ENCODE measurements at regions not wholly inside any gene's neighbourhood (a gene's known extent, or its start where the extent isn't known, plus 50 kb on each side); places are given as distances from the start of the nearest gene placed in this dataset.

DNA sequence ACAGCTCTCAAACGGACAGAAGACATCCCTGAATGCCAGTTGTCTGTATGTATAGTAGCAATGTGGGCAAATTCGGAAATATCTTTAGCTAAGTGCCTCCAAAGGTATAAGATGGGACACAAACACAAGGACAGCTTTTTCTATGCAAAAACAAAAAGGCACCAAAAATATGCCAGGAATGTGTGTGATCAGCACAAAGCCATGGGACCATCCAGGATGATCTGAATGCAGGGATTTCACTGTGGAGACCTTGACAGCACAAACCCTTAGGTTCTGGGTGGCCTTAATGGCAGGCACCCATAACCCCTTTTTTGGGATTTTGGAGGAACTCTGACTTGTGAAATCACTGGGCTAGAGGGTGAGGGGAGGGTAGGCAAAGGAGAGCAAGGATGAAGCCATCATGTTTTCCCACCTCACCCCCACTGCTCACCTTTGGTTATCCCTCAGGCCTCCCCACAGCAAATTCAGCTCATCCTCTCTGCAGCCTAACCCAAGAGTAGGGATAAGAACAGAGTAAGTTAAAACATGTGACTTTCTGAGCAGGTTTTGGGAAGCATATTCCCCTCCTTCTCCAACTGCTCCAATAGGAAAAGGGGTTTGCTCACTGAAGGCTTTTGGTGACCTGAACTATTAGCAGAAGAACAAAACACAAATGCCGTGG is 154.6 kb downstream of the SNX19 start:
- intact Hi-C loops (cut with DNase I): no loop called here
- no peaks in the 10 kb centered on the region for H3K27me3 ChIP-seq
- H3K27ac ChIP-seq: no peak overlapping the region
- no peak for DNase-seq
- H3K36me3 ChIP-seq (replicated peaks in 1 of 2): no peaks in the 10 kb centered on the region
- H3K4me3 ChIP-seq: no peak overlapping the region
- H3K4me1 ChIP-seq (replicated peaks in 1 of 2): no peaks in the 10 kb centered on the region
- 51 to 59% (median 52%) methylated on average over 3 of the region's 3 CpGs for WGBS, 4 donors
- TF ChIP-seq, protein P1, sequence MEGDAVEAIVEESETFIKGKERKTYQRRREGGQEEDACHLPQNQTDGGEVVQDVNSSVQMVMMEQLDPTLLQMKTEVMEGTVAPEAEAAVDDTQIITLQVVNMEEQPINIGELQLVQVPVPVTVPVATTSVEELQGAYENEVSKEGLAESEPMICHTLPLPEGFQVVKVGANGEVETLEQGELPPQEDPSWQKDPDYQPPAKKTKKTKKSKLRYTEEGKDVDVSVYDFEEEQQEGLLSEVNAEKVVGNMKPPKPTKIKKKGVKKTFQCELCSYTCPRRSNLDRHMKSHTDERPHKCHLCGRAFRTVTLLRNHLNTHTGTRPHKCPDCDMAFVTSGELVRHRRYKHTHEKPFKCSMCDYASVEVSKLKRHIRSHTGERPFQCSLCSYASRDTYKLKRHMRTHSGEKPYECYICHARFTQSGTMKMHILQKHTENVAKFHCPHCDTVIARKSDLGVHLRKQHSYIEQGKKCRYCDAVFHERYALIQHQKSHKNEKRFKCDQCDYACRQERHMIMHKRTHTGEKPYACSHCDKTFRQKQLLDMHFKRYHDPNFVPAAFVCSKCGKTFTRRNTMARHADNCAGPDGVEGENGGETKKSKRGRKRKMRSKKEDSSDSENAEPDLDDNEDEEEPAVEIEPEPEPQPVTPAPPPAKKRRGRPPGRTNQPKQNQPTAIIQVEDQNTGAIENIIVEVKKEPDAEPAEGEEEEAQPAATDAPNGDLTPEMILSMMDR (IDR thresholded peaks at IDR 0.05): no peak
- no peak for TF ChIP-seq POLR2A (IDR thresholded peaks at IDR 0.05)
- no peaks in the 10 kb centered on the region for H3K9me3 ChIP-seq (replicated peaks in 1 of 3)

DNA sequence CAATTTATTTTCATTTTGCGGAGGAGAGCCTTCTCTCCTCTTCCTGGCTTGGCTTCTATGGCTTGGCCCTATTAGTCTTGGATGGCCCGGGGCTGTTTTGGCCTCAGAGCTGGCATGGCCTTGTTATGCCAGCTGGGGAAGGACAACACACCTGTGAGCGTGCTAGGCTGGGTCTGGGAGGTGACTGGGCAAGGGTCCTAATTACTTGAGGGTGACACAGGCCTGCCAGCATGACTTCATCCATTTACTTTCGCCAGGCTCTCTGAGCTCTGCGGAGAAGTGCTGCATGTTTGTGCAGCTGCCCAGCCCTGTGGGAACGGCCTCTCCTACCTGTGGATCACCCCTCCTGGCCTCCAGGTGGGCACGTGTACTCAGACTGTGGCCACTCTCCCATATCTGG is 153.6 kb downstream of the SNX19 start:
- Histone ChIP-seq H3K27me3 (no peaks in the 10 kb centered on the region), H3K4me3 (no peak overlapping the region), H3K9me3 (replicated peaks in 1 of 3) (no peaks in the 10 kb centered on the region), H3K27ac (no peak overlapping the region), H3K36me3 (replicated peaks in 1 of 2) (no peaks in the 10 kb centered on the region), H3K4me1 (replicated peaks in 1 of 2) (no peaks in the 10 kb centered on the region)
- WGBS, 4 donors: 69 to 85% (median 73%) methylated on average over 3 to 7 of the region's 7 CpGs
- intact Hi-C loops (cut with DNase I): no loop called here
- DNase-seq: no peak
- TF ChIP-seq POLR2A (IDR thresholded peaks at IDR 0.05): no peak
- TF ChIP-seq, protein P1 (IDR thresholded peaks at IDR 0.05): no peak

DNA sequence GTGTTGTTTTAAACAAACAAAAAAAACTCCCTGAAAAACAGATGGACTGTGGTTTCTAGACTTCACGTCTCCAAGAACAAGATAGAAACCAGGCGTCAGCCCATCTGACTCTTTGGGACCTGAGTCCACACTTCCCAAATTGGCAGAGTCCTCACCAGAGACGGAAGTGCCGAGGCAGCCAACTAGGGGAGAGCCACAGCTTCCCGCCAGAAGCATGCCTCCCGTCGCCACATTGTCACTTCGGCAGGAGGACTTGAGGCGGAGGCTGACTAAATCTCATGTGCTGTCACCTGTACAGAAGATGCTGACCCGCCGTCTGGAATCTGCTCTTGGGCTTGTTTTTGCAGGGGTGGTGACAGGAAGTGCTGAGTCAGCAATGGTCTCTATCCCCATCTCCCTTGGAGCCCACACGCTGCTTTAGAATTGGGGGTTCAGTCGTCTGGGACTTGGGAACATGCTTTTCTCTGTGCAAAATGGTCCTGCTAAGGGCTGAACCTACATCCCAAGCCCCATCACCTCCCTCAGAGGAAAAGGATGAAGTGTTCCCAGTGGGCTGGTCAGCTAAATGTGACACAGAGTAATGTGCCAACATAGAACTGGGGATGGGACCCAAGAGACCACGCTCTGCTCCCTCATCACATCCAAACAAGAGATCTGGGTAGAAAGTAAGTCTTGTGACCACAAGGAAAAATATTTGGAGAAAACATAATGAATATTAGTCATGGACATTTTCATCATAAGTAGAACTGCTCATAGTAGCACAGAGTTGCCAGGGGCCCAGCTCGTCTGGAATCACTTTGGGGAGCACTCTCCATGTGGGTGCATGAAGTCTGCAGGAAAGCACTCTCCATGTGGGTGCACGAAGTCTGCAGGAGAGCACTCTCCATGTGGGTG is 152.9 kb downstream of the SNX19 start:
- Histone ChIP-seq H3K27me3 (no peaks in the 10 kb centered on the region), H3K9me3 (replicated peaks in 1 of 3) (no peaks in the 10 kb centered on the region), H3K4me1 (replicated peaks in 1 of 2) (no peaks in the 10 kb centered on the region), H3K36me3 (replicated peaks in 1 of 2) (no peaks in the 10 kb centered on the region), H3K4me3 (no peak overlapping the region), H3K27ac (no peak overlapping the region)
- intact Hi-C loops (cut with DNase I): no loop called here
- no peak for DNase-seq
- TF ChIP-seq, protein P1 (IDR thresholded peaks at IDR 0.05): no peak
- no peak for TF ChIP-seq POLR2A (IDR thresholded peaks at IDR 0.05)
- WGBS, 4 donors: 79 to 87% (median 83%) methylated on average over 16 of the region's 16 CpGs

DNA sequence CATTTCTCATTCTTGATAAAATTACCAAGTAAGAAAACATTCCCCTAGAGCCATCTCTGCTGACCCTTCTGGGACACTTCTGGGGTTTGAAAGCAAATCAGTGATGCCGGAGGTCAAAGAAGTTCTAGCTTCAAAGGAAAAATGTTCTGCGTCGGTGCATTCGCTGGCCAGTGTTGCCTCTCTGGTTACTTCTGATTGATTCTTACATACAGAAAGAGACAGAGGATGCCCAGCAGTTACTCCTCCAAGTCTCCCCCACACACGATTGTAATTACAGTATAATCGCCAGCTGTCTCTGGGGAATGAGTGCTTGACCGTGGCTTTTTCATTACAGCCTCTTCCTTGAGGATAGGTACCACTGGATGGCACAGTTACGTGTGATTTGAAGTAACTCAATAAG is 150.9 kb downstream of the SNX19 start:
- Histone ChIP-seq H3K27ac (no peak overlapping the region), H3K4me3 (no peak overlapping the region), H3K9me3 (replicated peaks in 1 of 3) (no peaks in the 10 kb centered on the region), H3K4me1 (replicated peaks in 1 of 2) (no peaks in the 10 kb centered on the region), H3K27me3 (no peaks in the 10 kb centered on the region), H3K36me3 (replicated peaks in 1 of 2) (no peaks in the 10 kb centered on the region)
- intact Hi-C loops (cut with DNase I): no loop called here
- TF ChIP-seq, protein P1 (IDR thresholded peaks at IDR 0.05): no peak
- TF ChIP-seq POLR2A (IDR thresholded peaks at IDR 0.05): no peak
- WGBS, 4 donors: 58 to 71% (median 67%) methylated on average over 8 of the region's 8 CpGs
- DNase-seq: no peak
